ENCODE measurements at regions not wholly inside any gene's neighbourhood (a gene's known extent, or its start where the extent isn't known, plus 50 kb on each side); places are given as distances from the start of the nearest gene placed in this dataset.
"Not testable (repeated sequence)": the region's sequence is repeated elsewhere in the genome, so short reads cannot be mapped to it uniquely, and the experiment has no call there.

DNA sequence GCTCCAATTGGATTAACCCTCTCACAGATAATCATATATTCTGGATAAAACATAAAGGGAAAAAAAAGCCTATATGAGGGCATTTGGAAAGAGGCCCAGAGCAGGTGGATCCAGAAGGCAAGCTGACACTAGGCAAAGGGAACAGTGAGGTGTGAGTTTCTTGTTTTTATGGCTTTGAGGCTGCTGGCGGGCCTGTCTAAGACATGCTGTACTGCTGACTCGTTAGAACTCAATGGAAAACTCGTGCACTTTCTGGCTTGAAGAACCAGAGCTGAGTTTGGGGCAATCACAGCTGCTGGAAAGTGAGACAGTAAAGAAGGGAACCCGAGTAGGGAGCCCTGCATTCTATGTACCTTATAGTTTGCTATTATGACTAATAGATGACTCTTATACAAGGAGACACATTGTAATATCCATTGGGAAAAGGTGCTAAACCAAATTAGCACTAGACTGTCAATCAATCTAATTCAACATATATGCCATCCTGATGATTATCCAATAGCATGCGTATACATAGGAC, 637.1 kb downstream of the GATA3 start:
- no peak overlapping the region for H3K27ac ChIP-seq
- H3K9me3 ChIP-seq = no peaks in the 10 kb centered on the region
- no peak for TF ChIP-seq CTCF (IDR thresholded peaks at IDR 0.05)
- no peak for TF ChIP-seq POLR2A (IDR thresholded peaks at IDR 0.05)
- intact Hi-C loops (cut with DNase I) = no loop called here
- no peak for DNase-seq
- 88 to 90% methylated on average over 5 of the region's 5 CpGs for WGBS, 2 donors
- H3K4me3 ChIP-seq (replicated peaks in 1 of 3) = no peak overlapping the region
- H3K36me3 ChIP-seq = no peaks in the 10 kb centered on the region
- peaks cover 0 to 8% of the 10 kb centered on the region in 2 donors for H3K4me1 ChIP-seq
- no peaks in the 10 kb centered on the region for H3K27me3 ChIP-seq

- H3K9me3 ChIP-seq; H3K36me3 ChIP-seq; H3K4me3 ChIP-seq (replicated peaks in 1 of 3); intact Hi-C loops (cut with DNase I); H3K27me3 ChIP-seq; H3K27ac ChIP-seq; DNase-seq; H3K4me1 ChIP-seq: not testable (repeated sequence)
- WGBS, 2 donors = 91 to 92% methylated on average over 2 of the region's 2 CpGs
These were observed 639.1 kb downstream of the GATA3 start for GRCh38 chr10:8693635-8694034.

DNA sequence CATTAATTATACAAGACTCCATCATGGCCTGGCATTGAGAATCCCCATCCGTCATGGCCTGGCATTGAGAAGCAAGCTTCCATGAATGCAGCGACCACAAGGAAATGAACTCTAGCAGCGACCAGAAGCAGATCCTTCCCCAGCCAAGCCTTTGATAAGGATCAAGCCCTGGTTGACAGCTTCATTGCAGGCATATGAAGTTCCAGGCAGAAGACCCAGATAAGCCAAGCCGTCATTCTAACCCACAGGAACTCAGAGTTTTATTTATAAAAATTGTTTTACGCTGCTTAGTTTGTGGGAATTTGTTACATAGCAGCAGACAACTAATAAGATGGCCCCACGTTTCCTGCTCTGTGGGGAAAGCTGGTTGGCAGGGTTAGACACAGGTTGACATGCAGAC, 642.3 kb downstream of the GATA3 start:
- H3K4me1 ChIP-seq = no peaks in the 10 kb centered on the region
- no peak overlapping the region for H3K4me3 ChIP-seq (replicated peaks in 1 of 3)
- WGBS, 2 donors = 85 to 87% methylated on average over 6 of the region's 6 CpGs
- intact Hi-C loops (cut with DNase I) = no loop called here
- H3K36me3 ChIP-seq = no peaks in the 10 kb centered on the region
- no peak for DNase-seq
- TF ChIP-seq CTCF (IDR thresholded peaks at IDR 0.05) = no peak
- no peak for TF ChIP-seq POLR2A (IDR thresholded peaks at IDR 0.05)
- H3K9me3 ChIP-seq = no peaks in the 10 kb centered on the region
- H3K27me3 ChIP-seq = no peaks in the 10 kb centered on the region
- no peak overlapping the region for H3K27ac ChIP-seq

- no peak for TF ChIP-seq CTCF (IDR thresholded peaks at IDR 0.05)
- no peak for TF ChIP-seq POLR2A (IDR thresholded peaks at IDR 0.05)
- intact Hi-C loops (cut with DNase I) = no loop called here
- Histone ChIP-seq H3K9me3 (no peaks in the 10 kb centered on the region), H3K27ac (no peak overlapping the region), H3K27me3 (no peaks in the 10 kb centered on the region), H3K4me1 (no peaks in the 10 kb centered on the region), H3K4me3 (replicated peaks in 1 of 3) (no peak overlapping the region), H3K36me3 (no peaks in the 10 kb centered on the region)
- no peak for DNase-seq
These were observed 646.2 kb downstream of the GATA3 start for GRCh38 chr10:8700689-8701088.

- Histone ChIP-seq H3K27ac (no peak overlapping the region), H3K4me3 (replicated peaks in 1 of 3) (no peak overlapping the region), H3K27me3 (no peaks in the 10 kb centered on the region), H3K9me3 (no peaks in the 10 kb centered on the region), H3K36me3 (no peaks in the 10 kb centered on the region), H3K4me1 (no peaks in the 10 kb centered on the region)
- intact Hi-C loops (cut with DNase I) = no loop called here
- TF ChIP-seq CTCF (IDR thresholded peaks at IDR 0.05) = no peak
- TF ChIP-seq POLR2A (IDR thresholded peaks at IDR 0.05) = no peak
- 77 to 79% methylated on average over 4 of the region's 4 CpGs for WGBS, 2 donors
- no peak for DNase-seq
These were observed 647.7 kb downstream of the GATA3 start for GRCh38 chr10:8702181-8702580.

GRCh38 chr10:8705415-8705814, 650.9 kb downstream of the GATA3 start:
- 73 to 79% methylated on average over 3 of the region's 3 CpGs for WGBS, 2 donors
- Histone ChIP-seq H3K9me3 (no peaks in the 10 kb centered on the region), H3K36me3 (no peaks in the 10 kb centered on the region), H3K27ac (no peak overlapping the region), H3K27me3 (no peaks in the 10 kb centered on the region), H3K4me1 (no peaks in the 10 kb centered on the region), H3K4me3 (replicated peaks in 1 of 3) (no peak overlapping the region)
- no peak for TF ChIP-seq CTCF (IDR thresholded peaks at IDR 0.05)
- TF ChIP-seq POLR2A (IDR thresholded peaks at IDR 0.05) = no peak
- intact Hi-C loops (cut with DNase I) = no loop called here
- no peak for DNase-seq

All from thyroid gland (tissue), 4 donors.